Thoracic aorta (tissue), 2 donors: ENCODE measurements at regions not wholly inside any gene's neighbourhood (a gene's known extent, or its start where the extent isn't known, plus 50 kb on each side); places are given as distances from the start of the nearest gene placed in this dataset.
"Not testable (repeated sequence)": the region's sequence is repeated elsewhere in the genome, so short reads cannot be mapped to it uniquely, and the experiment has no call there.

Experiments used
- ATAC-seq: fragments of 150-250 bp; one replicate; pipeline ENCODE4 v1.8.0; 2017; ENCODE audit warnings: low read depth; ENCODE audit not compliant: insufficient number of reproducible peaks, low FRiP score
- DNase-seq: peaks from one replicate; pipeline ENCODE4 v3.0.0-alpha.2; 2020; ENCODE audit warnings: low spot score
- H3K27ac ChIP-seq, 2 donors: fragments of 200-600 bp; sonication (generic); 1 replicate in 1 of 2; 2 replicates in 1 of 2; pipeline ENCODE4 v1.5.1; 2016; ENCODE audit warnings: mild to moderate bottlenecking in 2 of 2, moderate library complexity in 2 of 2
- H3K27me3 ChIP-seq: fragments of 200-600 bp; sonication (generic); replicated peaks from 2 replicates; pipeline ENCODE4 v1.6.0; 2016; ENCODE audit warnings: mild to moderate bottlenecking; ENCODE audit not compliant: insufficient read depth
- H3K36me3 ChIP-seq: fragments of 200-600 bp; sonication (generic); one replicate; pipeline ENCODE4 v1.5.1; 2016
- H3K4me1 ChIP-seq, 2 donors: fragments of 200-600 bp; sonication (generic); 1 replicate in 1 of 2; 2 replicates in 1 of 2; pipeline versions ENCODE4 v1.5.1 to v1.6.0; 2016; ENCODE audit warnings: low read depth in 2 of 2, mild to moderate bottlenecking in 1 of 2; ENCODE audit not compliant: control insufficient read depth in 1 of 2
- H3K4me3 ChIP-seq: fragments of 200-600 bp; sonication (generic); 2 replicates; pipeline ENCODE4 v1.5.1; 2016; ENCODE audit warnings: mild to moderate bottlenecking
- H3K9me3 ChIP-seq: fragments of 200-600 bp; sonication (generic); 2 replicates; pipeline ENCODE4 v1.5.1; 2016
- TF ChIP-seq, protein P1 (sequence below): fragments of 200-600 bp; sonication (generic); IDR thresholded peaks from one replicate; pipeline ENCODE4 v1.5.1; 2019; ENCODE audit warnings: antibody characterized with exemption

DNA sequence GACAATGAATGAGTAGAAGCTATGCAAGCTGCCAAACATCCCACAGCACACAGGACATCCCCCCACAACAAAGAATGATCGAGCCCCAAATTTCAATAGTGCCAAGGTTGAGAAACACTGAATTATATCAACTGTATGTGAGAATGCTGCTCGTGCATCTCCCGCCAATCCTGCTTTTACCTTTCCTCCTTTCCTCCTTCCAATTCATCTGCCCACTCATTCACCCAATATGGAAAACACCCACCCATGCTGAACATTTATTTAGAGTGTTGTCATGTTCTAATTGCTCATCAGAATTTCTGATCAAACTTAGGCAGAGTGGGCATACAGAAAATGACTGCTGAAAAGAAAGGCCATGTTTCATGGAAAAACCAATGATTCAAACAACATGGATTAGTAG, 183.0 kb downstream of the TMEM114 start:
- Histone ChIP-seq H3K27ac (no peak overlapping the region), H3K4me1 (no peaks in the 10 kb centered on the region), H3K4me3 (no peak overlapping the region), H3K36me3 (no peaks in the 10 kb centered on the region), H3K27me3 (no peaks in the 10 kb centered on the region), H3K9me3 (no peaks in the 10 kb centered on the region)
- TF ChIP-seq, protein P1, sequence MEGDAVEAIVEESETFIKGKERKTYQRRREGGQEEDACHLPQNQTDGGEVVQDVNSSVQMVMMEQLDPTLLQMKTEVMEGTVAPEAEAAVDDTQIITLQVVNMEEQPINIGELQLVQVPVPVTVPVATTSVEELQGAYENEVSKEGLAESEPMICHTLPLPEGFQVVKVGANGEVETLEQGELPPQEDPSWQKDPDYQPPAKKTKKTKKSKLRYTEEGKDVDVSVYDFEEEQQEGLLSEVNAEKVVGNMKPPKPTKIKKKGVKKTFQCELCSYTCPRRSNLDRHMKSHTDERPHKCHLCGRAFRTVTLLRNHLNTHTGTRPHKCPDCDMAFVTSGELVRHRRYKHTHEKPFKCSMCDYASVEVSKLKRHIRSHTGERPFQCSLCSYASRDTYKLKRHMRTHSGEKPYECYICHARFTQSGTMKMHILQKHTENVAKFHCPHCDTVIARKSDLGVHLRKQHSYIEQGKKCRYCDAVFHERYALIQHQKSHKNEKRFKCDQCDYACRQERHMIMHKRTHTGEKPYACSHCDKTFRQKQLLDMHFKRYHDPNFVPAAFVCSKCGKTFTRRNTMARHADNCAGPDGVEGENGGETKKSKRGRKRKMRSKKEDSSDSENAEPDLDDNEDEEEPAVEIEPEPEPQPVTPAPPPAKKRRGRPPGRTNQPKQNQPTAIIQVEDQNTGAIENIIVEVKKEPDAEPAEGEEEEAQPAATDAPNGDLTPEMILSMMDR, result no peak
- ATAC-seq, result no peak
- DNase-seq, result no peak

DNA sequence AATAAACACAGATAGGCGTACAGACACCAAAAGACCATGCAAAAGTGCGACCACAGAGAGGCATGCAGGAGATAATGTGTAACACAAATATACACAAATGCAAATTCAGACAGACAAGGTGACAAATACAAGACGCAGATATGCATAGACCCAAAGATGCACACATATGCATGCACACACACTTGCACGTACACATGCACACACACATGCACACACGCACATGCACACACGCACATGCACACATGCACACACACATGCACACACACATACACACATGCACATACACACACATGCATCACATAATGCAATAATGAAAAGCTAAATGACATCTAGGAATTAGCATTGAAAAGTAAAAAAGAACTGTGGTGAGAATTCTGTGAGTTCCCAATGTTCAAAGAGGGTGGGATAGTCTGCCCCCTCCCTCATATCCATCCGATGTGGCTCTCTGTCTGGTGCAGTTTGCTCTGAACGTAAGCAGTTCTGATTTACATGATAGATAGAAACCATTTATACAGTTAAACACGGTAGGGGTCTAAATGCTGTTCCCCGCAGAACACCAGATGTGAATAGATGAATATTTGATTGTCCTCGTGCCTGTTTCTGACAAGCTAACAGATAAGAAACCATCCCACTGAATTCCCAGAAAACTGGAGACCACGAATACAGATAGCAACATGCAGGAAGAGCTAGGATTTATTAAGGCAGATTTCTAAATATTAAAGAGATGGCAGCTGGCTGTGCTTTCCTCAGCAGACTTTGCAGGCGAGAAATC, 186.1 kb downstream of the TMEM114 start:
- no peaks in the 10 kb centered on the region for H3K36me3 ChIP-seq
- no peaks in the 10 kb centered on the region for H3K27me3 ChIP-seq
- TF ChIP-seq, protein P1, result no peak
- no peak overlapping the region for H3K27ac ChIP-seq
- DNase-seq (no peak), ATAC-seq (no peak)
- H3K4me1 ChIP-seq, result no peaks in the 10 kb centered on the region
- H3K9me3 ChIP-seq, result no peaks in the 10 kb centered on the region
- H3K4me3 ChIP-seq, result no peak overlapping the region

DNA sequence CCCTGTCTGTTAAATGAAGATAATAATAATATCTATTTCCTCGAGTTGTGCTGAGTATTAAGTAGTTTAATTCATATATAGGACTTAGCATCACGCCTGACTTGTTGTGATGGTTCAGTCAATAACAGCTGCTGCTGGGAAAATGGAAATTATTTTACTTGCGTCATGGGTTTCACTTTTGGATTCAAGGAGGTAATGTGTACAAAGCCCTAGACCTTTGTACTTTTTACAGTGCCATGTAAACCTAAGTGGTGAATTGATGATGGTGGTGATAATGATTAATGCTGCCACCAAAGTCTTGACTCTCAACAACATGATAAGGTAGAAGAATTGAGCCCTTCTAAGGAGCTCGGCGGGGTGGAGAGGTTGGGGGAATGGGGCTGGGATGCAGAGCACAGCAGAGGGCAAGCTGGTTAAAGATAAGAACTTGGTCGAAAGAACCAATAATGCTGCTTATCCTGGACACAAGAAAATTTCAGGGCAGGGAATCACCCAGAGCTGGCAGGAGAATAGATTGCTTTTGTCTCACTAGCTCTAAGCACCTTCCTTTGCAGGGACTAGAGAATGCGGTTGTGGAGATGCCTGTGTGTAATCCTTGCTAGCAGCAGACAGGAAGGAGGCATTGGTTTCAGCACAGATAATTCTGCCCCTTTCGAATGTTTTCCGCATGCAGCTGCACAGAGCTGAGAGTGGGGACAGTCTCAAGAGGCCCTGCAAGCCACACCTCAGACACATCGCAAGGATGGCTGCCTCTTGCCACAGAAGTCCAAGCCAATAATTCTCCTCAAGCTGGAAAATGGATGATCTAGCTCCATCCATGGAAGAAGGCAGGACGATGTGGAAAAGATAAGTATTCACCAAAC, 187.1 kb downstream of the TMEM114 start:
- Histone ChIP-seq H3K4me3 (no peak overlapping the region), H3K9me3 (no peaks in the 10 kb centered on the region), H3K27me3 (no peaks in the 10 kb centered on the region), H3K4me1 (no peaks in the 10 kb centered on the region), H3K27ac (no peak overlapping the region), H3K36me3 (no peaks in the 10 kb centered on the region)
- DNase-seq (no peak), ATAC-seq (no peak)
- TF ChIP-seq, protein P1, result no peak

DNA sequence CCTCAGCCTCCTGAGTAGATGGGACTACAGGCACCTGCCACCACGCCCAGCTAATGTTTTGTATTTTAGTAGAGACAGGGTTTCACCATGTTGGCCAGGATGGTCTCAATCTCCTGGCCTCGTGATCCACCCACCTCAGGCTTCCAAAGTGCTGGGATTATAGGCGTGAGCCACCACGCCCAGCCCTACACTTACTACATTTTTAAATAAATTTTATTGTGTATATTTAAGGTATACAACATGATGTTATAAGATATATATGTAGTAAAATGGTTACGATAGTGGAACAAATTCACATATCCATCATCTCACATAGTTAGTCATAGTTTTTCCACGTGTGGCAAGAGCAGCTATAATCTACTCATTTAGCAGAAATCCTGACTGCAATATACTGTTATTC, 189.6 kb downstream of the TMEM114 start:
- not testable (repeated sequence) for H3K9me3 ChIP-seq, DNase-seq, ATAC-seq, H3K27me3 ChIP-seq, H3K27ac ChIP-seq, H3K36me3 ChIP-seq, H3K4me3 ChIP-seq, H3K4me1 ChIP-seq

DNA sequence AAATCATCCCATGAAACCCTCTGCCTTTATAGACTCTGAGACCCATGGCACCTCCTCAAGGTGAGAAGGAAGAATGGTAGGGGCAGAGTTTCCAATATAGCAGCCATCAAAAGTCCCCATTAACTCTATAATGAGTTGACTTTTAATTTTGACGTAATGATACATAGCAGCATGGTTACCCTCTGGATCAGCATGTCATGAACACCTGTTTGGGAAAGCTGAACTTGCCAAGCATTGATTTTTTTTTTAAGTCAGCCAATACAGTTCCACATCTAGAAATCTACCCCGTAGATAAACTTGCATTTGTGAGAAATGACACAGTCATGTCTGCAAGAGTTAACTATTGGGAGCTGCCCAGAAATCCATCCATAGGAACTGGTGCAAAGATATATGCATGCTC, 191.8 kb downstream of the TMEM114 start:
- no peaks in the 10 kb centered on the region for H3K4me1 ChIP-seq
- DNase-seq, result no peak
- H3K4me3 ChIP-seq, result no peak overlapping the region
- TF ChIP-seq, protein P1, result no peak
- no peaks in the 10 kb centered on the region for H3K9me3 ChIP-seq
- no peak overlapping the region for H3K27ac ChIP-seq
- H3K27me3 ChIP-seq, result no peaks in the 10 kb centered on the region
- no peaks in the 10 kb centered on the region for H3K36me3 ChIP-seq
- no peak for ATAC-seq
